ENCODE measurements at regions not wholly inside any gene's neighbourhood (a gene's known extent, or its start where the extent isn't known, plus 50 kb on each side); places are given as distances from the start of the nearest gene placed in this dataset.

DNA sequence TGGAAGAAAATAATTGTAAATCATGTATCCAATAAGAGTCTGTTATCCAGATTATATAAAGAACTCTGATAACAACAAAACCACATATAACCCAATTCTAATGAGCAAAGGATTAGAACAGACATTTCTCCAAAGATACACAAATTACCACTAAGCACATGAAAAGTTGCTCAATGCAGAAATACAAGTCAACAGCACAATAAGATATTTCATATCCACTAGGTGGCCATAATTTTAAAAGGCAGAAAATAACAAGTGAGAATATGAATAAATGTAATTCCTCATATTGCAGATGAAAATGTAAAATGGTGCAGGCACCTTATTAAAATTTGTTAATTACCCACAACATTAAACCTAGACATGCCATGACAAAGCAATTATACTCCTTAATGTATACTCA, 73.9 kb upstream of the ZCCHC13 start:
- H3K27me3 ChIP-seq, result no peaks in the 10 kb centered on the region
- H3K27ac ChIP-seq, result no peak overlapping the region
- no peak for DNase-seq (ENCODE audit: low spot score)
- peaks cover 0 to 5% of the 10 kb centered on the region in 2 donors for H3K9me3 ChIP-seq
- TF ChIP-seq, protein P1, sequence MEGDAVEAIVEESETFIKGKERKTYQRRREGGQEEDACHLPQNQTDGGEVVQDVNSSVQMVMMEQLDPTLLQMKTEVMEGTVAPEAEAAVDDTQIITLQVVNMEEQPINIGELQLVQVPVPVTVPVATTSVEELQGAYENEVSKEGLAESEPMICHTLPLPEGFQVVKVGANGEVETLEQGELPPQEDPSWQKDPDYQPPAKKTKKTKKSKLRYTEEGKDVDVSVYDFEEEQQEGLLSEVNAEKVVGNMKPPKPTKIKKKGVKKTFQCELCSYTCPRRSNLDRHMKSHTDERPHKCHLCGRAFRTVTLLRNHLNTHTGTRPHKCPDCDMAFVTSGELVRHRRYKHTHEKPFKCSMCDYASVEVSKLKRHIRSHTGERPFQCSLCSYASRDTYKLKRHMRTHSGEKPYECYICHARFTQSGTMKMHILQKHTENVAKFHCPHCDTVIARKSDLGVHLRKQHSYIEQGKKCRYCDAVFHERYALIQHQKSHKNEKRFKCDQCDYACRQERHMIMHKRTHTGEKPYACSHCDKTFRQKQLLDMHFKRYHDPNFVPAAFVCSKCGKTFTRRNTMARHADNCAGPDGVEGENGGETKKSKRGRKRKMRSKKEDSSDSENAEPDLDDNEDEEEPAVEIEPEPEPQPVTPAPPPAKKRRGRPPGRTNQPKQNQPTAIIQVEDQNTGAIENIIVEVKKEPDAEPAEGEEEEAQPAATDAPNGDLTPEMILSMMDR (IDR thresholded peaks at IDR 0.05), result no peak
- H3K4me3 ChIP-seq, result no peak overlapping the region
- H3K4me1 ChIP-seq, result no peaks in the 10 kb centered on the region
- no peaks in the 10 kb centered on the region for H3K36me3 ChIP-seq

DNA sequence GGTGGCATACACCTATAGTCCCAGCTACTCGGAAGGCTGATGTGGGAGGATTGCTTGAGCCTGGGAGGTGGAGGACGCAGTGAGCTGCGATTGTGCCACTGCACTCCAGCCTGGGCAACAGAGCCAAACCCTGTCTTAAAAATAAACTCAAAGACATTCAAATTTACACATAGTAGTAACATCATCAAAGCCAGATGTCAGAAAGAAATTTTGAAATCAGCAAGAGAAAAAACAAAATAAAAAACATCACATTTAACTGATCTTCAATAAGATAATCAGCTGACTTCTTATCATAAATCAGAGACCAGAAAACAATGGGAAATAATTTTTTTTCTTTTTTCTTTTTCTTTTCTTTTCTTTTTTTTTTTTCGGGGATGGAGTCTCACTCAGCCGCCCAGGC, 78.9 kb upstream of the ZCCHC13 start:
- Histone ChIP-seq H3K4me3 (no peak overlapping the region), H3K27ac (no peak overlapping the region), H3K9me3 (peaks cover 0 to 5% of the 10 kb centered on the region in 2 donors), H3K36me3 (no peaks in the 10 kb centered on the region), H3K27me3 (no peaks in the 10 kb centered on the region), H3K4me1 (no peaks in the 10 kb centered on the region)
- no peak for DNase-seq (ENCODE audit: low spot score)
- TF ChIP-seq, protein P1 (IDR thresholded peaks at IDR 0.05), result no peak

DNA sequence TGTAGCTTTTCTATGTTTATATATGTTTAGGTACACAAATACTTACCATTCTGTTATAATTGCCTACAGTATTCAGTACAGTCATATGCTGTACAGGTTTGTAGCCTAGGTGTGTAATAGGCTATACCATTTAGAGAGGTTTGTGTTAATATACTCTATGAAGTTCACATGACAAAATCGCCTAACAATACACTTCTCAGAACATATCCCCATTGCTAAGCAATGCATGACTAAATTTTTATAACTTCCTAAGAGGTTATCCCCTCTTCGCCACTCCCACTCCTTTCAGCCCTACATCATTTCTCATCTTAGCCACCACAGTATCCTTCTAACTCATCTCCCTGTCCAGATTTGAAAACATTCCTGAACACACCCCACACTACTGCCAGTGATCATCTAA, 83.7 kb upstream of the ZCCHC13 start:
- TF ChIP-seq, protein P1 (IDR thresholded peaks at IDR 0.05), result no peak
- H3K4me1 ChIP-seq, result no peaks in the 10 kb centered on the region

DNA sequence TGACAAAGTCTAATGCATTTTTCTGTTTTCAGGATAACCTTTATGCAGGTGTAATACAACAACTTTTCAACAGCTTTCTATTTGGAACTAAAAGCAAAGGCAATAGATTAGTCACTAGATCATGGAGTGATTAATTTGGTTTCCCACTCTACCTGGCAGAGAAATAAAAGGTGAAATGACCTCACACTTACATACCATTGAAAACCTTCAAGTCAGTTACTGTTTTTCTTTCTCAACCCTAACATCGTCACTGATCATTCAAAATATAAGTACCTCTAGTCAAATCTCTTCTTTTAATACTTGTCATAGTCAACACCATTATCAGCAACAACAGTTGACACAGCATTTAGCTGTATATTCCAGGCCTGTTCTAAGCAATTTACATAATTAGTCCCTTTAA, 85.1 kb upstream of the ZCCHC13 start:
- Histone ChIP-seq H3K36me3 (peaks cover 14% of the 10 kb centered on the region), H3K4me3 (no peak overlapping the region), H3K27me3 (no peaks in the 10 kb centered on the region), H3K4me1 (no peaks in the 10 kb centered on the region), H3K9me3 (no peaks in the 10 kb centered on the region), H3K27ac (no peak overlapping the region)
- TF ChIP-seq, protein P1 (IDR thresholded peaks at IDR 0.05), result no peak
- DNase-seq (ENCODE audit: low spot score), result no peak

More for the DNA sequence above, 83.7 kb upstream of the ZCCHC13 start:
- Histone ChIP-seq H3K36me3 (peaks cover 5% of the 10 kb centered on the region), H3K27me3 (no peaks in the 10 kb centered on the region), H3K27ac (no peak overlapping the region), H3K9me3 (no peaks in the 10 kb centered on the region), H3K4me3 (no peak overlapping the region)
- DNase-seq (ENCODE audit: low spot score), result no peak

DNA sequence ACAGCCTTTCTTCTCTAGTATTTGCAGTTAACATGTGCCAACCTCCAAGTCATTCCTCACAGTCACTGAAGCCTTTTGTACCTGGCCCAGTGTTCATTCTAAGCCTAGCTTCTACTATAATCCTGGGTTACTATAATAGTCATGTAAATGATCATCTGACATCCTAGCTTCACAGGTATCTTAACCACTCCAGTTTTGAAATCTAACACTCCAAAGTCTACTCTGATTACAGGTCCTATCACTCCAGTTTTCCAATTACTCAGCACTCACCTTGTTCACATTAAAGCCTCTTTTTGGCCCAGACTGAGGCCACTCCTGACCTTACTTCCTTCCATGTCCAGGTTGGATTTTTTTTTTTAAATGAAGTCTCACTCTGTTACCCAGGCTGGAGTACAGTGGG, 87.6 kb upstream of the ZCCHC13 start:
- Histone ChIP-seq H3K36me3 (peaks cover 14% of the 10 kb centered on the region), H3K9me3 (peaks cover 0 to 2% of the 10 kb centered on the region in 2 donors)
- DNase-seq (ENCODE audit: low spot score), result no peak

DNA sequence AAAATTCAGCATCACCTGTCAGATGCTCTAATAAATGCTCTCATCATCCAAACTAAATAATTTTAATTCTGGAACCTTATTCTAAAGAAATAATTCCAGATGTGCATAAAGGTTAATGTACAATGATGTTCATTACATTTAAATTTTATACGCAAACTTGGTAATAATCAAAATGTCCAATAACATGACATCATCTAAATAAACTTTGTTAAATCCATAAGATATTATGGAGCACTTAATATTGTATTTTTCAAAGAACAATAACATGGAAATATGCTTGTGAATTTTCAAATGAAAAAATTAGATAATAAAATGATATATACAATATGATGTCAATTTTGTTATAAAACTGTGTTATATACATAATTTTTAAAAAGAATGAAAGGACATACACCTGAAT, 92.1 kb upstream of the ZCCHC13 start:
- Histone ChIP-seq H3K27ac (no peak overlapping the region), H3K4me1 (no peaks in the 10 kb centered on the region), H3K4me3 (no peak overlapping the region), H3K9me3 (peaks cover 0 to 6% of the 10 kb centered on the region in 2 donors), H3K27me3 (no peaks in the 10 kb centered on the region), H3K36me3 (peaks cover 14% of the 10 kb centered on the region)
- DNase-seq (ENCODE audit: low spot score), result no peak
- TF ChIP-seq, protein P1 (IDR thresholded peaks at IDR 0.05), result no peak

More for the DNA sequence above, 87.6 kb upstream of the ZCCHC13 start:
- Histone ChIP-seq H3K27ac (no peak overlapping the region), H3K27me3 (no peaks in the 10 kb centered on the region), H3K4me1 (no peaks in the 10 kb centered on the region), H3K4me3 (no peak overlapping the region)
- TF ChIP-seq, protein P1 (IDR thresholded peaks at IDR 0.05), result no peak

Measured in right atrium auricular region (tissue), 2 donors.